HL-60/S4 treated with retinoic acid at 250 ng/mL for 4 days and 3 days (cell line): ENCODE measurements at regions not wholly inside any gene's neighbourhood (a gene's known extent, or its start where the extent isn't known, plus 50 kb on each side); places are given as distances from the start of the nearest gene placed in this dataset.

Experiments
- in situ Hi-C: fragments of 300-500 bp; cut with MboI; formaldehyde crosslinking; loops from 2 replicates; pipeline ENCODE4 v1.7.0; 2022; ENCODE audit warnings: low sequenced_read_pairs

GRCh38 chr9:107951511-107951910, 461.9 kb upstream of the KLF4 start:
- in situ Hi-C loops, result no loop called here

GRCh38 chr9:107949061-107949460, 459.5 kb upstream of the KLF4 start:
- in situ Hi-C loops, result loop anchor here (25.0 kb wide), 1 partner anchor 112 kb away; no protein-coding TSS in a partner anchor

- in situ Hi-C loops, result loop anchor here (25.0 kb wide), 1 partner anchor 111 kb away; no protein-coding TSS in a partner anchor
Observed at GRCh38 chr9:107948601-107949000, 459.0 kb upstream of the KLF4 start.

- in situ Hi-C loops, result loop anchor here (25.0 kb wide), 1 partner anchor 111 kb away; no protein-coding TSS in a partner anchor
Observed at GRCh38 chr9:107948086-107948485, 458.5 kb upstream of the KLF4 start.

- in situ Hi-C loops, result loop anchor here (25.0 kb wide), 1 partner anchor 109 kb away; no protein-coding TSS in a partner anchor
Observed at GRCh38 chr9:107946364-107947141, 457.0 kb upstream of the KLF4 start.

GRCh38 chr9:107945961-107946360, 456.4 kb upstream of the KLF4 start:
- in situ Hi-C loops, result loop anchor here (25.0 kb wide), 1 partner anchor 109 kb away; no protein-coding TSS in a partner anchor

- in situ Hi-C loops, result loop anchor here (25.0 kb wide), 1 partner anchor 108 kb away; no protein-coding TSS in a partner anchor
Observed at GRCh38 chr9:107945493-107945892, 455.9 kb upstream of the KLF4 start.

GRCh38 chr9:107944387-107944786, 454.8 kb upstream of the KLF4 start:
- in situ Hi-C loops, result loop anchor here (25.0 kb wide), 1 partner anchor 107 kb away; no protein-coding TSS in a partner anchor

GRCh38 chr9:107943901-107944300, 454.3 kb upstream of the KLF4 start:
- in situ Hi-C loops, result loop anchor here (25.0 kb wide), 1 partner anchor 107 kb away; no protein-coding TSS in a partner anchor

GRCh38 chr9:107942856-107943255, 453.3 kb upstream of the KLF4 start:
- in situ Hi-C loops, result loop anchor here (25.0 kb wide), 1 partner anchor 106 kb away; no protein-coding TSS in a partner anchor

GRCh38 chr9:107942291-107942690, 452.7 kb upstream of the KLF4 start:
- in situ Hi-C loops, result loop anchor here (25.0 kb wide), 1 partner anchor 105 kb away; no protein-coding TSS in a partner anchor

- in situ Hi-C loops, result loop anchor here (25.0 kb wide), 1 partner anchor 104 kb away; no protein-coding TSS in a partner anchor
Observed at GRCh38 chr9:107940616-107941595, 451.3 kb upstream of the KLF4 start.

- in situ Hi-C loops, result loop anchor here (25.0 kb wide), 1 partner anchor 102 kb away; no protein-coding TSS in a partner anchor
Observed at GRCh38 chr9:107938801-107939386, 449.3 kb upstream of the KLF4 start.

- in situ Hi-C loops, result loop anchor here (25.0 kb wide), 1 partner anchor 99 kb away; no protein-coding TSS in a partner anchor
Observed at GRCh38 chr9:107935931-107936330, 446.4 kb upstream of the KLF4 start.

- in situ Hi-C loops, result loop anchor here (25.0 kb wide), 1 partner anchor 96 kb away; no protein-coding TSS in a partner anchor
Observed at GRCh38 chr9:107933516-107933915, 443.9 kb upstream of the KLF4 start.

- in situ Hi-C loops, result loop anchor here (25.0 kb wide), 1 partner anchor 96 kb away; no protein-coding TSS in a partner anchor
Observed at GRCh38 chr9:107933097-107933496, 443.5 kb upstream of the KLF4 start.

GRCh38 chr9:107932601-107933000, 443.0 kb upstream of the KLF4 start:
- in situ Hi-C loops, result loop anchor here (25.0 kb wide), 1 partner anchor 95 kb away; no protein-coding TSS in a partner anchor

- in situ Hi-C loops, result loop anchor here (25.0 kb wide), 1 partner anchor 95 kb away; no protein-coding TSS in a partner anchor
Observed at GRCh38 chr9:107932046-107932445, 442.5 kb upstream of the KLF4 start.

- in situ Hi-C loops, result loop anchor here (25.0 kb wide), 1 partner anchor 94 kb away; no protein-coding TSS in a partner anchor
Observed at GRCh38 chr9:107931071-107931715, 441.6 kb upstream of the KLF4 start.
